ENCODE measurements at regions not wholly inside any gene's neighbourhood (a gene's known extent, or its start where the extent isn't known, plus 50 kb on each side); places are given as distances from the start of the nearest gene placed in this dataset.

GRCh38 chr4:59455751-59456150 lies 1744.4 kb upstream of the ADGRL3 start:
- H2BK20ac ChIP-seq (ENCODE audit: low read length) = no peak overlapping the region
- no peak overlapping the region for H4K91ac ChIP-seq (replicated peaks; ENCODE audit: insufficient read length, low read length)
- no peaks in the 10 kb centered on the region for H4K20me1 ChIP-seq (replicated peaks in 1 of 2; ENCODE audit: control insufficient read depth in 1 of 2, insufficient read depth in 2 of 2, low read length in 2 of 2)
- no peak overlapping the region for H3K18ac ChIP-seq (ENCODE audit: extremely low read depth, low read length)
- no peak overlapping the region for H2BK120ac ChIP-seq (replicated peaks; ENCODE audit: low read depth, low read length)
- ChIA-PET POLR2A (ENCODE audit: partially characterized antibody) (no interaction called here), CTCF (ENCODE audit: partially characterized antibody) (no interaction called here)
- no peaks in the 10 kb centered on the region for H3K9me3 ChIP-seq (ENCODE audit: insufficient read depth in 2 of 2, low read depth in 1 of 2, low read length in 1 of 2)
- no peaks in the 10 kb centered on the region for H3K36me3 ChIP-seq (ENCODE audit: control insufficient read depth in 2 of 4, insufficient read depth in 4 of 4, low read length in 3 of 4)
- FAIRE-seq (no peak), DNase-seq (ENCODE audit: low read depth in 1 of 2, low spot score in 2 of 2) (no peak)
- no peak overlapping the region for H2BK5ac ChIP-seq (ENCODE audit: low read depth, low read length)
- no peak overlapping the region for H2BK15ac ChIP-seq (ENCODE audit: low read length)
- peaks cover 0 to 5% (median 0%) of the 10 kb centered on the region in 4 experiments; a peak in 2 of 7 replicates for H3K4me1 ChIP-seq (replicated peaks in 1 of 4; ENCODE audit: control insufficient read depth in 3 of 4, insufficient read depth in 4 of 4, low read length in 3 of 4)
- no peak overlapping the region for H3K23ac ChIP-seq (ENCODE audit: insufficient read length)
- no peak overlapping the region for H3K4me3 ChIP-seq (ENCODE audit: extremely low read depth in 1 of 4, insufficient read depth in 2 of 4, low read depth in 3 of 4, low read length in 4 of 4)
- no peaks in the 10 kb centered on the region for H3K79me2 ChIP-seq (ENCODE audit: control insufficient read depth in 1 of 2, insufficient read depth in 2 of 2, low read length in 2 of 2)
- H2AFZ ChIP-seq (ENCODE audit: low read length) = no peak overlapping the region
- no peak overlapping the region for H3K14ac ChIP-seq (ENCODE audit: insufficient read length)
- no peaks in the 10 kb centered on the region for H3K79me1 ChIP-seq (ENCODE audit: low read depth, low read length)
- H3K4me2 ChIP-seq (ENCODE audit: insufficient read depth in 1 of 2, low read depth in 2 of 2, low read length in 2 of 2) = no peak overlapping the region
- no peak overlapping the region for H4K8ac ChIP-seq (ENCODE audit: extremely low read depth, insufficient read depth, low read length)
- no peaks in the 10 kb centered on the region for H3K23me2 ChIP-seq (ENCODE audit: low read depth, low read length)
- H3K9ac ChIP-seq (replicated peaks in 1 of 4; ENCODE audit: extremely low read depth in 1 of 4, low read depth in 3 of 4, low read length in 3 of 4) = no peak overlapping the region
- no peak overlapping the region for H2AK5ac ChIP-seq (ENCODE audit: low read depth, low read length)
- no peak overlapping the region for H3K56ac ChIP-seq (replicated peaks; ENCODE audit: insufficient read length, low read depth, low read length)
- H3K4ac ChIP-seq (replicated peaks; ENCODE audit: insufficient read length, low read depth, low read length) = no peak overlapping the region
- no peak overlapping the region for H4K5ac ChIP-seq (ENCODE audit: insufficient read length, low read depth, low read length)
- H2BK12ac ChIP-seq (ENCODE audit: low read depth, low read length) = no peak overlapping the region
- no peak overlapping the region for H3K27ac ChIP-seq (ENCODE audit: low read depth, low read length)
- H3K27me3 ChIP-seq (replicated peaks in 1 of 4; ENCODE audit: control insufficient read depth in 3 of 4, extremely low read depth in 1 of 4, insufficient read depth in 3 of 4, low read length in 3 of 4) = no peaks in the 10 kb centered on the region
- TF ChIP-seq, protein P1, sequence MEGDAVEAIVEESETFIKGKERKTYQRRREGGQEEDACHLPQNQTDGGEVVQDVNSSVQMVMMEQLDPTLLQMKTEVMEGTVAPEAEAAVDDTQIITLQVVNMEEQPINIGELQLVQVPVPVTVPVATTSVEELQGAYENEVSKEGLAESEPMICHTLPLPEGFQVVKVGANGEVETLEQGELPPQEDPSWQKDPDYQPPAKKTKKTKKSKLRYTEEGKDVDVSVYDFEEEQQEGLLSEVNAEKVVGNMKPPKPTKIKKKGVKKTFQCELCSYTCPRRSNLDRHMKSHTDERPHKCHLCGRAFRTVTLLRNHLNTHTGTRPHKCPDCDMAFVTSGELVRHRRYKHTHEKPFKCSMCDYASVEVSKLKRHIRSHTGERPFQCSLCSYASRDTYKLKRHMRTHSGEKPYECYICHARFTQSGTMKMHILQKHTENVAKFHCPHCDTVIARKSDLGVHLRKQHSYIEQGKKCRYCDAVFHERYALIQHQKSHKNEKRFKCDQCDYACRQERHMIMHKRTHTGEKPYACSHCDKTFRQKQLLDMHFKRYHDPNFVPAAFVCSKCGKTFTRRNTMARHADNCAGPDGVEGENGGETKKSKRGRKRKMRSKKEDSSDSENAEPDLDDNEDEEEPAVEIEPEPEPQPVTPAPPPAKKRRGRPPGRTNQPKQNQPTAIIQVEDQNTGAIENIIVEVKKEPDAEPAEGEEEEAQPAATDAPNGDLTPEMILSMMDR (IDR thresholded peaks at IDR 0.05; ENCODE audit: control extremely low read depth in 1 of 3, insufficient read depth in 1 of 3, low read depth in 1 of 3, low read length in 3 of 3) = no peak
- TF ChIP-seq, protein P2, sequence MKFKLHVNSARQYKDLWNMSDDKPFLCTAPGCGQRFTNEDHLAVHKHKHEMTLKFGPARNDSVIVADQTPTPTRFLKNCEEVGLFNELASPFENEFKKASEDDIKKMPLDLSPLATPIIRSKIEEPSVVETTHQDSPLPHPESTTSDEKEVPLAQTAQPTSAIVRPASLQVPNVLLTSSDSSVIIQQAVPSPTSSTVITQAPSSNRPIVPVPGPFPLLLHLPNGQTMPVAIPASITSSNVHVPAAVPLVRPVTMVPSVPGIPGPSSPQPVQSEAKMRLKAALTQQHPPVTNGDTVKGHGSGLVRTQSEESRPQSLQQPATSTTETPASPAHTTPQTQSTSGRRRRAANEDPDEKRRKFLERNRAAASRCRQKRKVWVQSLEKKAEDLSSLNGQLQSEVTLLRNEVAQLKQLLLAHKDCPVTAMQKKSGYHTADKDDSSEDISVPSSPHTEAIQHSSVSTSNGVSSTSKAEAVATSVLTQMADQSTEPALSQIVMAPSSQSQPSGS (IDR thresholded peaks at IDR 0.05; ENCODE audit: low read length) = no peak
- TF ChIP-seq ATF3 (IDR thresholded peaks at IDR 0.05; ENCODE audit: insufficient read depth, low read depth, low read length) (no peak), BRCA1 (IDR thresholded peaks at IDR 0.05; ENCODE audit: low read depth, low read length) (no peak), KDM4A (IDR thresholded peaks at IDR 0.05; ENCODE audit: low read depth, low read length, severe bottlenecking) (no peak), RNF2 (IDR thresholded peaks at IDR 0.05; ENCODE audit: borderline replicate concordance, low read depth, low read length, missing control alignments, poor library complexity, severe bottlenecking) (no peak), ZNF274 (IDR thresholded peaks at IDR 0.05; ENCODE audit: borderline replicate concordance, extremely low read depth, low read length) (no peak), CBX8 (IDR thresholded peaks at IDR 0.05; ENCODE audit: borderline replicate concordance, low read depth, low read length) (no peak)
- TF ChIP-seq, protein P3, sequence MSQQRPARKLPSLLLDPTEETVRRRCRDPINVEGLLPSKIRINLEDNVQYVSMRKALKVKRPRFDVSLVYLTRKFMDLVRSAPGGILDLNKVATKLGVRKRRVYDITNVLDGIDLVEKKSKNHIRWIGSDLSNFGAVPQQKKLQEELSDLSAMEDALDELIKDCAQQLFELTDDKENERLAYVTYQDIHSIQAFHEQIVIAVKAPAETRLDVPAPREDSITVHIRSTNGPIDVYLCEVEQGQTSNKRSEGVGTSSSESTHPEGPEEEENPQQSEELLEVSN (IDR thresholded peaks at IDR 0.05) = no peak
